M059J (cell line): ENCODE measurements at regions not wholly inside any gene's neighbourhood (a gene's known extent, or its start where the extent isn't known, plus 50 kb on each side); places are given as distances from the start of the nearest gene placed in this dataset.

Source experiments
- DNase-seq: peaks from one replicate; pipeline ENCODE4 v3.0.0-alpha.2; 2012; ENCODE audit warnings: low read depth

DNA sequence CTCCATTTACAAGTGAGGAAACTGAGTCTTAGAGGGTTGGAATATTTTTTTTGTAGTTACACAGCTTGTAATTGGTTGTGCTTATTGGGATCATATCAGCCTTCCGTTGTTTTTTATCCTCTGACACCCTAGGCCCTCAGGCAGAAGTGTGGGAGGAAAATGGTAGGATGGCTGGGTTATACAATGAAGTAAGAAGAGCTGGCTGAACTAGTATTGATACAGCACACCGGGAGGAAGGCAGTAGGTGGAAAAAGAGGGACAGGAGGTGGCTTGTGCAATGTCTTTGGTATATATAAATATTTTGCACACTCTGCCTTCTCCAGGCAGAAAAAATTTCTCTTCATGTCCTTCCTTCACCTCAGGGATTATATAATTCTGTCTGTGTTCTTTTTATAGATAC is 214.3 kb upstream of the SGO1 start:
- no peak for DNase-seq

DNA sequence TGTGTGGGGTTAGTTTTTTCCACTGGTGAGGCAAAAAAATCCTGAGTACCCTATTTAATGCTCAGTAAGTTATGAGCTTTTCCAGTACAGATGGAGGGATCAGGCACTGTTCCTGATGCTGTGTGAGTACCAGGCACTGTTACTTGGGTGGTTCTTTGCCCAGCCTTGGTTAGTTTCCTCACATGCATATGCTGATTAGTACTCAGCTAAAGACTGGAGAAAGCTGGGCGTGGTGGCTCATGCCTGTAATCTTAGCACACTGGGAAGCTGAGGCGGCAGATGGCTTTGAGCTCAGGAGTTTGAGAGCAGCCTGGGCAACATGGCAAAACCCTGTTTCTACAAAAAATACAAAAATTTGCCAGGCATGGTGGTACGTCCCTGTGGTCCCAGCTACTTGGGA is 210.3 kb upstream of the SGO1 start:
- DNase-seq: no peak

DNA sequence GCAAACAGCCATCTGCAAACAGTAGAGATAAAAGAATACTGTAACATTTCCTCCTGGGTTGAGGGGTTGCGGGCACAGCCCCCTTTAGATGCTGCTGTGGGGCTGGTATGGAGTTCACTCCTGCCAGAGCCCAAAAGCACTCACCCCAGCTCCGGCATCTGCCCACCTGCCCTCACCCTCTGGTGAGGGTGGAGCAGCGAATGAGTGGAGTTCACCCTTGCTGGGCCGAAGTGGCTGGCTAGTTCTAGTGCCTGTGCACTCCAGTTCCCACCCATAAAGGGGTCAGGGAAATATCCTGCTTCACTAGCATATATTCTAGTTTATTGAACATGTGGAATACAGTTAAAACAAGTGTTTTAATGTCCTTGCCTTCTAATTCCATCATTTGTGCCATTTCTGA is 209.7 kb upstream of the SGO1 start:
- DNase-seq: no peak

DNA sequence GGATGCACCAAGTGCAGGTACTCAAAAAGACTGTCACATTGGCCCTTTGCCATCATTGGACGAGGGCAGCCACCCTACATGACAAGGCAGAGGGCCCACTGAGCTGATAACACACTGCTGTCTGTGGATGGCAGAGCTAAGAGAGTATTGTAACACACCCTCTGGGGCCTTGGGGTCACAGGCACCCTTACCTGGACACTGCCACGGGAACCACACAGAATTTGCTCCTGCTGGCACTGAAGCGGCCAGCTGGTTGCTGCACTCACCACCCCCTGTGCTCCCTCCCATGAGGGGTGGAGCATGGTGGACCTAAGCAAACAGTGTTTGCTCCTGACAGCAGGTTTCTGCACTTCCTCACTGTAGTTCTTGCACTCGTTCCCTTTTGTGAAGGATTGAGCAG is 208.2 kb upstream of the SGO1 start:
- no peak for DNase-seq

DNA sequence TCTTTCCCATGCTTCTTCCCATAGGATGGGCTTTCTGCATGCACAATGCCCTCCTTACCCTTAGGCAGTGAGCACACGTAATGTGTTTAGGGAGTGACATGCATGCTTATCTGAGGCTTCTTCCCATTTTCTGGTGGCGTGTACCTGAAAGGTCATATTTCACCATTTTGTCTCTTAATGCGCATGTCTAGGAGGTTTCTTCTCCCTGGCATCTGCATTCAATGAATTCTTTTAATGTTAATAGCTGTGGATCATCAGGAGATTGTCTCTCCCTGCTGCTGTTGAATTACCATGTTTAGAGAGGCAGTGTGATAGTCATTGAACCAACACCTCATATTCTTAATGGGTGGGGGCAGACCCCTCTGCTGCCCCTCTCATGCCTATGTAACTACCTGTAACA is 205.6 kb upstream of the SGO1 start:
- no peak for DNase-seq

DNA sequence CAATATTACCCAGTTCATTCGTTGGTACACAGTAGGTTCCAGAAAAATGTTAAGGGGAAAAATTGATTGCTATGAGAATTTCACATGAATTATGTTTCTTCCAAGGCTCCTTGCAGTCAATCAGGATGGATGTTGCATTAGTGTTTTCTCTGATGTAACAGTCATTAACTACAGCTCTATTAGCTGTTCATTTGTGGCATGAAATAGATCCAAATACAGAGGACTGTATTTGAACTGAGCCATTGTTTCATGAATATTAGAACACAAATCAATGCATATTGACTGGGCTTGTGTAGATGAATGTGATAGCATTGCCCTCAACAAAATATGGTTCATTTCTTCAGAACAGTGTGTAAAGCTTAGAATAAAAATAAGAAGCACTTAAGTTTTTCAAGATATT is 203.0 kb upstream of the SGO1 start:
- no peak for DNase-seq

DNA sequence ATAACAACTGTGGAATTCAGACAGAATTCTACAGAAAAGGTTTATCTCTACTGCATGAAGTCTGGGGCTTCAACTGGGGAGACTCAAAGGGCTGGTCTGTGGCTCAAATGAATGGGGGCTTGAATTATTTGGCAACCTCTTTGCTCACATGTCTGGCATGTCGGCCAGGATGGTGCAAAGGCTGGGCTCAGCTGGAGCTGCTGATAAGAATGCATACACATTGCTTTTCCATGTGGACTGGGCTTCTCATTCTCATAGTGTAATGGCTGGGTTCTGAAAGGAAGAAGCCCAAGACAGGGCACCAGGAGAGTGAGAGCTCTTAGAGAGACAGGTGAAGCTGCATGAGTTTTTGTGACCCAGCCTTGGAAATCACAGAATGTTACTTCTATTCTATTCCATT is 194.3 kb upstream of the SGO1 start:
- DNase-seq: no peak

DNA sequence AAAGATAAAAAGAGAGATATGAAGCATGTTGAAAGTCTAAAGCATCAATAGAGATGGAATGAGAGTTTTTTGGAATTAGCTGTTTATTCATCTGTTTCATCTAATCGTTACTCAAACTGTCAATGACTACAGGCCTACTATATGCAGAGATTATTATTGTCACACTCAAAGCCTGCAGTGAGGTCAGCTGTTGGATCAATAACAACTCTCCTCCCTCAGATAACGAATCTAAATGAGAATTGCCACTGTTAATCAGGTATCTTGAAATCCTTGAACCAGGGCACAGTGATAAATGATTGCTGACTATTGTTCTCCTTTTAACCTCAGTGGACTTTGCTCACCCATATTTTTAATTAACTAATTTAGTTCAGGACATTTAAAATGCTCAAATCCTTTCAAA is 192.3 kb upstream of the SGO1 start:
- no peak for DNase-seq

DNA sequence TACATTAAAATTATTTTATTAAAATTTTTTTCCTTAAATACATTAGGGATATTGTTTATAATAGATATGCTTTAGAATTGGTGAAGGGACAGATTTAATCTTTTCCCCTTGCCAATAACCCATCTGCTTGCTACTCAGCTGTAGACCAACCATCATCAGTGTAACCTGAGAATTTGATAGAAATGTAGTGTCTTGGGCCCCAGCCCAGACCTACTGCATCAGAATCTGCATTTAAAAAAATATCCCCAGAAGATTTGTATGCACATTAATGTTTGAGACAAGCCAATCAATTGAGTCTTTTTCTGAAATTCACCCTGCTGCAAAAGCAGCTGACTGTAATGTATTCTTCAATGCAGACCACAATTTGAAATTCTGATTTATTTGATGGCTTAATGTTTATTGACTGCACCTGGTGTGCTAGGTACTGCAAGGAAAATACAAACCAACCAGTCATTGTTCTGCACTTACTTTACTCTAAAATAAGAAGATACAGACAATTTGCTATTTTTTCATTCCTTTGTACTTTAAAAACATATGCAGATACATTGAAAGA is 190.7 kb upstream of the SGO1 start:
- DNase-seq: no peak

DNA sequence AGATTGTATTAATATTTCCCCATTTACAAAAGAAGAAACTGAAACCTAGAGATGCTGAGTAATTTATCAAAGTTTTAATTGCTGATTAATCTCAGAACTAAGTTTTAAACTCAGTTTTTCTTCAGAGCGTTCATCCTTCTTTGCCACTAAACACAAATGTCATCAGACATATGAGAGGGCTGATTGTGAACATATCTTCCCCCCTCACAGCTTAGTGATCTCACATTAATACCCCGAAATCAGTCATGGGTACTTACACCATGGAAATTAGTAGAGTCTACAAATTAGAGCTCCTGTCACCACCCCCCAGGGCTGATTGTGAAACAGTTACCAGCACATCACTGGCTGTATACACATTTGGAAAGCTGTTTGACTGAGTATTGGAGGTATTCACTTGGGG is 189.3 kb upstream of the SGO1 start:
- DNase-seq: no peak

DNA sequence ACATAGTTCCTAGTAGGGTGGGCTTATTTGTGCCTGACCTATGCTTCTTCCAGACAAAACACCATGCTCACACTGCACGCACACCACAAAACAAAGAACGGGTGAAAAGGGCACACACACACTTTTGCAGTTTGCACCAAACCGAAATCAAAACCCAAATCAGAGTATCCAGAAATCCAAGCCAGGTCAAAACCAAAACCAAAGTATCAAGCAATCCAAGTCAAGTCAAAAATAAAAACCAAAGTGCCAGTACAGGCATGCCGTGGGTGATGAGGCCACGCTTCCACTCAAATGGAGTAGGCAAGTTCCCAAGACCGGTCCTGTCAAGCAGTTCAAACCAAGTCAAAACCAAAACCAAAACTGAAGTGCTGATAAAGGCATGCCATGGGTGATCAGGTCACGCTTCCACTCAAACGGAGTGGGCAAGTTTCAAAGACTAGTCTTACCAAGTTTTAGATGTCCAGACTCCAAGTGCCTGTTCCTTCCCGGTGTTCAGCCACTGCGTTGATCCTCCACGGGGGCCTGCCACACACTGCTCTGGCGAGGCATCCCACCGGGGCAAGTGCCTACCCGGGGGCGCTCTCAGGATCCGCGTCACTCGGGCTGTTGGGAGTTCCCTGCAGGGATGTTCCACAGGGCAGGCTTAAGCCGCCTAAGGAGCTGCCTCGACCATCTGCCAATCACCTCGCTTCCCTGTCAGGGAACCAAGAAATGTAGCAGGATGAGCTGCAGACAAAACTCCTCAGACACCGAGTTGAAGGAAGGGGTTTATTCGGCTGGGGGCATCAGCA is 184.5 kb upstream of the SGO1 start:
- peak; percentile 2 for DNase-seq

DNA sequence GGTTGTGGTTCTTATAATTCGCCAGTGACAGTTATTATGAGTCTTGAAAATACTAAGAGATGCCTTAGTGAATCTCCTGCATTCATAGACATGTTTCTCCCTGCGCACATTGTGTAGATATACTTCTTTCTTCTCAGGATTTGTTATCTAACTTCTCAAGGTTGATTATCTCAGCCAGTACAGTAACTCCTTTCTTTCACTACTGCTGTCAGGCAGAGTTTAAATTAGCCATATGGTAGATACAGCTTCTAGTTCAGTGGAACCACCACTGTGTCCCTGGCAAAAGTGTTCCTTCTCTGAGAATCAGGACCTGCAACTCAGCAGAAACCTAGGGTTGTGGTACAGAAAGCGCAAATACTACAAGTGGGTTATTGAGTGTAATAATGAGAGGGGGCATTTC is 175.0 kb upstream of the SGO1 start:
- no peak for DNase-seq

DNA sequence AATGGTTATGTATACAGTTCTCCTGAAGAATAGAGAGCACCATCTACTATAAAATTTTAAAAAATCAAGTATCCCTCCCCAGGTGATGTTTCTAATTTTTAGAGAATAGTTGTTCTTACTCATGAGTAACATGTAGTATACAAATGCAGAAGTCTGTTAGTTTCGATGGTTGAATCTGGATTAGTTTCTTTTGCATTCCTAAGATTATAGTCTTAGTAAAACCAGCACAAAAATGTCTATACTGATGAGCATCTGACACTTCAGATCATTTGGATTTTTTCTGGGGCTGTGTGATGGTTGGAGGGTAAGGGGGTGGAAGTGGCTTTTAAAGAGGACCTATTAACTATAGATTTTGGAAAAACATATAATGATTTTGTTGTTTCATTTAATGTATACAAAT is 167.3 kb upstream of the SGO1 start:
- no peak for DNase-seq

DNA sequence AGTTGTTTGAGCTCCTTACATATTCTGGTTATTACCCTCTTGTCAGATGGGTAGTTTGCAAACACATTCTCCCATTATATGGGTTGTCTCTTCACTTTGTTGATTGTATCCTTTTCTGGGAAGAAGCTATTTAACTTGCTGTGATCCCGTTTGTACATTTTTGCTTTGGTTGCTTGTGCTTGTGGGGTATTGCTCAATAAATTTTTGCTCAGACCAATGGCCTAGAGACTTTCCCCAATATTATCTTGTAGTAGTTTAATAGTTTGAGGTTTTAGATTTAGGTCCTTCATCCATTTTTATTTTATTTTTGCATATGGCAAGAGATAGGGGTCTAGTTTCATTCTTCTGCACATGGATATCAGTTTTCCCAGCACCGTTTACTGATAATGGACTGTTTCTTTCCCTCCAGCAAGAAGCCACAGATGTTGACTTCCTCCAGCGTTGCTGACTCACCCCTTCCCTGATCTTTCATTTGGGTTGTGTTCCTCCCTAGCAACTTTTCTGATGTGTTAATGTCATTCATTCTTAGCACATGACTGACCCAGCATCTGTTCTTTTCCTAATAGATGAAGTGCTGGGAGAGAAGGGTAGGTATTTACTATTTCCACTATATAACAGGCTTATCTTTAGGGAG is 166.7 kb upstream of the SGO1 start:
- DNase-seq: peak; percentile 26

DNA sequence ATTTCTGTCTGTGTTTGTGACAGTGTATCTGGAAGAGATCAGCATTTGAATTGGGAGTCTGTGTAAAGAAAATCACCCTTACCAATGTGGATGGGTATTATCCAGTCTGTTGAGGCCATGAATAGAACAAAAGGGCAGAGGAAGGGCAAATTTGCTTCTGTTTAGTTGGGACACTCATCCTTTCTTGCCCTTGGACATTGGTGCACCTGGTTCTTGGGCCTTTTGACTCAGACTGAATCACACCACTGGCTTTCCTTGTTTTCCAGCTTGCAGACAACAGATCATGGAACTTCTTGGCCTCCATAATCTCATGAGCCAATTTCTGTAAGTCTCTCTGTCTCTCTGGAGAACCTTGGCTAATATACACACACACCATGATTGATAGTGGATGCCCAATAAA is 164.4 kb upstream of the SGO1 start:
- DNase-seq: peak; percentile 2

DNA sequence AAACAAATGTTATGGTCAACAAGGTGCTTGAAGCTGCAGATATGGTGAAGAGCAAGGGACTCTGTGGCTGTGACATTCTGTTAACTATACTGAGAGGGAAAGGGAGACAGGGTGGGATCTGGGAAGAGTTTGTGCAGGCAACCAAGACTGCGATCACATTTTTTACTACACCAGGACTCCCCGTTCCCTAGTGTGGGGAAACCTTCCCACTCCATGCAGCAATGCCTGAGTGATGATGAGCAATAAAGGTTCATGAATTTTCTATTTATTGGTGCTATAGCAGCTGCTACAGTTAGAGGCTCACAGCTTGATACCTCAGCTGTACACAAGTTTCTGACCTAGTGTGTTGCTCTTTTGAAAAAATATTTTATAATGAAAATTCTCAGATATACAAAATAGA is 160.9 kb upstream of the SGO1 start:
- no peak for DNase-seq

DNA sequence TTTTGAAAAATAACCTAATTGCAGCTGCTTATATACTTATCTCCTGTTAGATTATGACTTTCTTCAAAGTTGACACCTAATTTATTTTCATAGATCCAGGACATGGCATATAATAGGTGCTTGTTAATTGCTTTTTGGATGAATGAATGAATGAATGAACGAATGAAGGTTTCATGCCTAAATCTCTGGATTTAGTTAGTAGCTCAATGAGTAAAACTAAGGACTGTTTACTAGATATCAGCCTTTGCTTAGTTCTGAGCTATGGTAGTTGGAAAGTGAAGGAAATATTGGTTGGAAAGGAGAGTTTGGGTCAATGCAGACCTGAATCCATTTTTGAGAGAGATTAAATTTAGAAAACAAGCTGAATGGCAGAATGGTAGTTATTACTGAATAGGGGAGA is 160.4 kb upstream of the SGO1 start:
- DNase-seq: no peak

DNA sequence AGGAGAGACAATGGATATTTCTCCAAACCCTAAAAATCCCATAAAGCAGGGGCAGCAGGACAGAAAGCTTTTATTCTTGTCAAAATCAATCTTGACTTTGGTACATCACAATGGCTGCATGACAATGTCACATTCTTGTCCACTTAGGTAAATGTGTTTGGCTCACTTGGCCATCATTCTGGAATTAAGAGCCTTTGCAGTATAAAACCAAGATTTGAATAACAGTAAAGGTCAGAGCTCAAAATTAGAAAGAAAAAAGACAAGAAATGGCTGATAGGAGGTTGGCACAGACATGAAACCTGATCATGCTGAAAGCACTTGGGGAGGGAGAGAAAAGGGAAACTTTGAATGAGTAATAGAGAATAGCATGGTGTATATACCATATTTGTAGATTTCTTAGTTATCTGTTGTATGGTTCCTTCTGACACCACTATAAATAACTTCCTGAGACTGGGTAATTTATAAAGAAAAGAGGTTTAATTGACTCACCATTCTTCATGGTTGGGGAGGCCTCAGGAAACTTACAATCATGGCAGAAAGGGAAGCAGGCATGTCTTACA is 158.5 kb upstream of the SGO1 start:
- DNase-seq: no peak

DNA sequence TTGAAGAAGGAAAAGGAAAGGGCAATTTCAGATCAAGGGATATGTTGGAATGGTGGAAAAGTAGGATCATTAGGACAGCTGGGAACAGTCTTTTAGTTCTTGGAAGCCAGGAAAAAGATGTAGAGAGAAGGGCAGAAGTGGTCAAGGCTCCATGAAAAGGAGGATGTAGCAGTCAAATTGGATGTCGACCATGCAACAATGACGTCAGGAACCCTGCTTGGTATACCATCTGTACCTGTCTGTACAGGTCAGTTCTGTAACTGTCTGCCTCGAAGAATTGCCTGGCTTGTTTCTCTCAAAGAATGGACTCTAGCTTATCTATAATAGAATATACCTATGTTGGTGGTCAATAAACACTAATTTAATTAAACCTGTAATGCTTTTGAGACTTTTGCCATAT is 157.8 kb upstream of the SGO1 start:
- no peak for DNase-seq

DNA sequence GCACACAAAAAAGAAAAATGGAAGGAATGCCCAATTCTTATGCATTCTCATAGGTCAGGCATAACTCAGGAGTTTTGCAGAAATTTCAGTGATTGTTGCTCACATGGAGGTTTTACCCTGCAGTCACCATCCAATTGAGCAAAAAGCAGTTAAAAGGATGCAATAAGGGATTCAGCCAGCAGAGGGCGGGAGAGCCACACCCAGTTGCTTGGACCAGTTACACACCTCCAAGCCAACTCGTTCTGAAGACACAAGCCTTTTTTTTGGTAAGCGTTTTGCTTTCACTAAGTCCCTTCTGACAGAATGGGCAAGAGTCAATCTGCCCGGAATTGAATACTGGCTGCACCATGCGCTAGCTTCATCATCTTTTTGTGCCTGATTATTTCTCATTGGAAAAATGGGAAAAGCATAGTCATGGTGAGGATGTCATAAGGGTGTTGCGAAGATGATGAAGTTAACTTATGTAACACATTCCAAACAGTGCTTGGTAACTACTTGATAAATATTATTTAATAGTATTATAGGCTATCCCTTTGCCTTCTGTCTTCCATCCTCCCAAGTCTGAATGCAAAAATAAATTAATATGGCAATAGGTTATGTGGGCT is 154.4 kb upstream of the SGO1 start:
- DNase-seq: peak; percentile 63

DNA sequence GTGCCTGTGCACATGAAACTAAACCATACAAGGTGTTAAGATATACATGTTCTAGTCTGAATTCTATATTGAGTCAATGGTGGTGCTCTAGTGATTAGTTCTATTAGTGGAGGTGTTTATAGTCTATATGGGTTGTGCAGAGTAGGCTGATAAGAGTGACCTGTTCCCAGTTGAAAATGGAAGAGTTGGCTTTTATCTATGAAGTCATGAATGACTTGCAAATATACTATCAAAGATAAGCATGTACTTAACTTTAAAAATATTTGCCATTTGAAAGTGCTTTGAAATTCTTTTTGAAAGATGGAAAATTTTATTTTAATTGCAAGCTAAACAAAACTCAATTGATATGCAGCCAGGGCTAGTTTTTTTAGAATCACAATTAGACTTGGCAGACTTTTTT is 150.6 kb upstream of the SGO1 start:
- DNase-seq: no peak

DNA sequence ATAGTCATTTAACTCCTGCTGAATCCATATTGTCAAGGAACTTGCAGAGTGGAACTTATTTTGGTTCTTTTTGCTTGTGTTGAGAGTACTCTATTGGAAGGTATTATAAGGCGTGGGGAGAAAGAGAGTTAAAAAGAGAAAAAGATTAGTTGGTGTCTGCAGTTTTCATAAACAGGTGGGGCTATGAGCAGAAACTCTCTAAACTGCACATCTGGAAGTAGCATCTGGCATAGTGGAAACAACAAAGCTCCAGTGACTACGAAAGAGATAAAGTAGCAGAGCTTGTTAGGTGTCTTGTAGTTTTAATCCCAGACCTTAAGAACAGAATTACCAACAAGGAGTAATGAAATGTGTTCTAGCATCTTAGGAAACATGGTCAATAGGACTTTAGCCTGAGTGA is 148.8 kb upstream of the SGO1 start:
- DNase-seq: no peak

DNA sequence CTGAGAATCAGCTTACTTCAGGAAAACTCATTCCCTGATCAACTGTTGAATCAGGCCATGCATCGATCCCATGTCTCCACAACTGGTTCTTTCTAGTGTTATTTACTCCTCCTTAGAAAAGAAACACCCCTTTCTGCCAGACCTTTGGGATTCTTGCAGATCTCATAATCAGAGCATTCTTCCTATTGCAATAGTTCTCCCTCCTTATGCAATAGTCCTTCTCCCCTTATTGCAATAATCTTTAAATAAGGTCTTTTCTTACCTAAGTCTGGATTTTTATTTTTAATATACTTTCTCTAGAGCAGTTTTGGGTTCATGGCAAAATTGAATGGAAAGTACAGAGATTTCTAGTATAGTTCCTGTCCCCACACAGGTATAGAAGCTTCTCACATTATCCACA is 141.9 kb upstream of the SGO1 start:
- no peak for DNase-seq
